Right hindlimb (tissue), 1 donor: ENCODE measurements at regions not wholly inside any gene's neighbourhood (a gene's known extent, or its start where the extent isn't known, plus 50 kb on each side); places are given as distances from the start of the nearest gene placed in this dataset.
A peak's percentile ranks its signal among the peaks of the same experiment; 100 is the strongest.
"Not testable (repeated sequence)": the region's sequence is repeated elsewhere in the genome, so short reads cannot be mapped to it uniquely, and the experiment has no call there.

Experiments
- DNase-seq: peaks from one replicate; pipeline ENCODE4 v3.0.0-alpha.2; 2018

DNA sequence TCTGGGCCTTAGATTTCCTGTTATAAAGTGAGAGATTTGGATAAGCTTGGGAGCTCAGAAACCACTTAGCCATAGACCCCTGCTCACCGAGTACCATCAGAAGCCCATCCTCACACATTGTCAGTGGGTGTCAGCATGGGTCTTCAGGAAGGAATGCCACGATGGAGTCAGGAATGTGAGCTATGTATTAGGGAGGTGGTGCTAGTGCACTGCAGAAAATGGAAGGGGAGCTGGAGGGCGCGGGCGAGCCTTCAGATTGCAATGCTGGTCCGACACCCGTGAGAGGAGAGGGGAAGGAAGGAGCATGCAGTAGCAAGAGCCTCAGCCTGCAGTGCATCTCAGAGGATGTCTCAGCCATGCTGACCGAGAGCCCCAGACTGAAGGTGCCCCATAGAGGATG is 294.5 kb downstream of the FOXL1 start:
- DNase-seq: no peak

GRCh38 chr16:86874141-86874540 is 295.8 kb downstream of the FOXL1 start:
- DNase-seq: no peak

- no peak for DNase-seq
Measured at GRCh38 chr16:86876499-86876898, 298.1 kb downstream of the FOXL1 start.

- DNase-seq: no peak
Measured at GRCh38 chr16:86877108-86877507, 298.8 kb downstream of the FOXL1 start.

DNA sequence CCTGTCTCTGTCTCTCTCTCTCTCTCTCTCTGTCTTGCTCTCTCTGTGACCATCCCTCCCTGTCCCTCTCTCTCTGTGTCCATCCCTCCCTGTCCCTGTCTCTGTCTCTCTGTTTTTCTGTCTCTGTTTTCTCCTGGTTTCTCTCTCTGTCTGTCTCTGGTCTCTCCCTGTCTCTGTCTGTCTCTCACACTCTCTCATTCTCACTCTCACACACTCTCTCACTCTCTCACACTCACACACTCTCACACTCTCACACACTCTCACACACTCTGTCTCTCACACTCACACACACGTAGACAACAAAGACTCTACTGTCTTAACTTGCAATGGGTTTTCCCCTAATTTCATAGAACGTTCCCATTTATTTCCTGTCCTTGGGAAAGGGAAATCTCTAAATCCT is 299.5 kb downstream of the FOXL1 start:
- DNase-seq: no peak

DNA sequence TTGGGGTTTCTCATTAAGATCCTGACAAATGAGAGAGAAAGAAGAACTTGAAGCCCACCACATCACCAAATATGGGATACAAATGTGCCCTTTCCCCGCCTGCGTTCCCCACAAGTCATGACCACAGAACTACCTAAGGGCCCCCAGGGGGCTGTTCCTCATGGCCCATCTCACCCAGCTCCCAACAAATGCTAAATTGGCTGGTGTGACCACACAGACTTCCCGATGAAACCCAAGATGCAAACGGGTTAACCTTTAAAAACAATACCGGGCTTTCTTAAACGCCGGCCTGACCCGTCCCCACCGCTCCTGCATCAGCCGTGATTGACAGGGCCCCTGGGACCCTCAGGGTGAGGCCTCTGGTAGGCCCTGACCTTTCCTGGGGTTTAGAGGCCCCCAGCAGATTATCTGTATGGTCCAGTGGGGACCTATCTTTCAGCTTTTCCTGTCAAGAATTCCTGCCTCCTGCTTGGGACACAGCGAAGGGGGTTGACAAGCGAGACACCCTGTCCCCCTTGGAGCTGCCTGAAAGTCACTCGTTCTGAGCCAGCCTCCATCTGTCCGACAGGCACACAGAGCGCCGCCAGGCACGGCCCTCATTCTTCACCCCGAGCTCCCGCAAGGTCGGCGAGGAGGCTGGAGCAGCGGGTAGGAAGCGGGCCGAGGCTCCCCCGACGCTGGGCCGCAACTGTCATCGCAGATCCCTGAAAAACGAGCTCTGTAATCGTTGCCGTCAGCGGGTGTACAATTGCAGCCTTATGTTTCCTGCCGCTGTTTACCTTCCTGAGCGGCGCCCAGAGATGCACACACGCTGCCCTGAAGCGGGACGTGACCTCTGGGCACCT is 300.1 kb downstream of the FOXL1 start:
- DNase-seq: no peak

- no peak for DNase-seq
Measured at GRCh38 chr16:86879268-86879667, 300.9 kb downstream of the FOXL1 start.

DNA sequence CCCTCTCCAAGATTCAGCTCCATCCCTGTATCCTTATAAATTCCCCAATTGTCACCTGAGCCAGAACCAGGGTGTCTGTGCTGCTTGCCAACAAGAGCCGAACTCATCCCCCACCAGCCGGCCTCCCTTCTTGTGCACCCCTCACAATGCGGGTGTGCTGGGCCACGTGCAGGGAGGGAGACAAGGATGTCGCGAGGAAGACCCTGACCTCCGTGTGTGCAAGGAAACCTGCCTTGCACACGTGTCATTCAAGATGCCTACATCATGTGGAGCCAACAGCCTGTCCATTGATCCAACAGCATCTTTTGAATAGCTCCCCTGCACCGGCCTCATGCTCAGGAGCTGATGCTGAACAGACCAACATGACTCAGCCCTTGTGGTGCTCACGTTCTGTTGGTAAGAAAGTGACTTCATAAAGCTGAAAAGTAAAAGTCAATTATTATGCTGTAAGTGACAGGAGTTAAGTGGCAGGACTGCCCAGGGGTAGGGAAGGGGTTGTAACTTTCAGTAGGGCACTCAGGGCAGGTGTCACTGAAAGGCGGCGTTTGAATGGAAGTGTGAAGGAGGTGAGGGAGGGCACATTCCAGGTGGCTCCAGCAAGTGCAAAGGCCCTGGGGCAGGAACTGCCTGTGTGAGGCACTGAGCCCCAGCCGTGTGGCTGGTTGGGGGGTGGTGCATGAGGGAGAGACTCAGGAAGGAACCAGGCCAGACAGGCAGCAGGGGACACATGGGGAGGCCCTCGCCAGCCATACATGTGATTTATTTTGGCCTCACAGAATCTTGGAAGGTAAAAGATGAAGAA is 302.2 kb downstream of the FOXL1 start:
- DNase-seq: no peak

DNA sequence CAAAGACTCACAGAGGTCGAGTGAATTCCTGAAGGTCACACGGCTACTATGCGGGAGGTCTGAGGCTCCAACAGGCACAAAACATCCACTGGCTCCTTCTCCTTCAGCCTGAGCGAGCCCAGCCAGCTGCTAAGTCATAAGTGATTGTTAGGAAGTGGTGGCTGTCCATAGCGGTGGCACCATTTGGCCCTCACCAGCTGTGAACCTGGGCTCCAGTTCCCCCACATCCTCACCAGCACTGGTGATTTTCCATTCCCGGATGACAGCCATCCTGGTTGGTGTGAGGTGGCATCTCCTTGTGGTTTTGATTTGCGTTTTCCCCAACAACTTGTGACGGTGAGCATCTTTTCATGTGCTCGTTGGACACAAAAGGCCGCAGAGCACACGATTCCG is 302.8 kb downstream of the FOXL1 start:
- DNase-seq: no peak

DNA sequence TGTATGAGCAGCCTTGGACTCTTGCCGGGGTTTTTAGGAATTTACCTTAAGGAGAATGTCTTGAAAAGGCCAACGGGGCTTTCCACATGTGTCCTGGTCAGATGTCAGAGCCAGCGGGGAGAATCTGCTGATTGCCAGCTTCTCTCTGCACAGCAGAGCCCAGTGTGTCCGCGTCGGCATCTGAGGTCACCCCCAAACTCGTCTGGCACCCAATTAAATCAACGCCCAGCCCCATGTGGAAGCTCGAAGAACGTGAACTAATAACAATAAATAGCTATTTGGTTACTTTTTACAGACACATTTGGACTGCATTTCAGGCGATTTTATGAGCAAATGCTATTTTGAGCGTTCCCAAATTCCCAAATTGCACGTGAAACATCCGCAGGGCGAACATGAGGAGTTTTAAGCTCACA is 303.5 kb downstream of the FOXL1 start:
- no peak for DNase-seq

- peak; percentile 67 for DNase-seq
Measured at GRCh38 chr16:86882586-86883280, 304.4 kb downstream of the FOXL1 start.

- DNase-seq: no peak
Measured at GRCh38 chr16:86883583-86884389, 305.4 kb downstream of the FOXL1 start.

DNA sequence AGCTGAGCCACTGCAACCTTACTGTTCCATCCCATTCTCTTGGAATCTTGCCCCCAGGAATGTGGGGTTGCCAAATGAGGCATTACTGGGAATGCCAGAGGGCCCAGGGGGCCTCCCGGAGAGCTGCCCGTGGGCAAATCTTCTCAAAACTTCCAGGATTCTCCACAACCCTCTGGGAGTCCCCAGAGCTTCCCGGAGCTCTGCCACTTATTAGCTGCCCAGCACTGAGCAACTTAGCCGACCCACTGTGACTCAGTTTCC is 306.0 kb downstream of the FOXL1 start:
- DNase-seq: no peak

- DNase-seq: no peak
Measured at GRCh38 chr16:86885139-86885538, 306.8 kb downstream of the FOXL1 start.

- no peak for DNase-seq
Measured at GRCh38 chr16:86886651-86887050, 308.3 kb downstream of the FOXL1 start.

DNA sequence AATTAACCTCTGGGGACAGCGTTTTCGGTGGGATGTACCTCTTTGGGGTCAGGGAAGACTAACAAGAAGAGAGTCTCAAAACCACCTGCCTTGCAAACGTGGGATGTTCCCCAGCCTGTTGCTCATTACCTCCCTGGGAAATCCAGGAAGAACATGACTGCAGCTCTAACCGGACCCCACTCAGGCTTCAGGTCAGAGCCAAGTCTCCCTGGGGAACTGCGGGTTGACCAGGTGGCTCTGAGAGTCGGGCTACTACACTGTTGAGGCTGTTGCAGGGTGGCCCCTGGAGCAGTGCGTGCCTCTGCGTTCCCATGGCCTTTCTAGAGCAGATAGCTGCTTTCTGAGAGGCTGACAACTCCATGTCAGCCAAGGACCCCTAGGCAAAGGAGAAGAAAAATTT is 309.1 kb downstream of the FOXL1 start:
- no peak for DNase-seq

DNA sequence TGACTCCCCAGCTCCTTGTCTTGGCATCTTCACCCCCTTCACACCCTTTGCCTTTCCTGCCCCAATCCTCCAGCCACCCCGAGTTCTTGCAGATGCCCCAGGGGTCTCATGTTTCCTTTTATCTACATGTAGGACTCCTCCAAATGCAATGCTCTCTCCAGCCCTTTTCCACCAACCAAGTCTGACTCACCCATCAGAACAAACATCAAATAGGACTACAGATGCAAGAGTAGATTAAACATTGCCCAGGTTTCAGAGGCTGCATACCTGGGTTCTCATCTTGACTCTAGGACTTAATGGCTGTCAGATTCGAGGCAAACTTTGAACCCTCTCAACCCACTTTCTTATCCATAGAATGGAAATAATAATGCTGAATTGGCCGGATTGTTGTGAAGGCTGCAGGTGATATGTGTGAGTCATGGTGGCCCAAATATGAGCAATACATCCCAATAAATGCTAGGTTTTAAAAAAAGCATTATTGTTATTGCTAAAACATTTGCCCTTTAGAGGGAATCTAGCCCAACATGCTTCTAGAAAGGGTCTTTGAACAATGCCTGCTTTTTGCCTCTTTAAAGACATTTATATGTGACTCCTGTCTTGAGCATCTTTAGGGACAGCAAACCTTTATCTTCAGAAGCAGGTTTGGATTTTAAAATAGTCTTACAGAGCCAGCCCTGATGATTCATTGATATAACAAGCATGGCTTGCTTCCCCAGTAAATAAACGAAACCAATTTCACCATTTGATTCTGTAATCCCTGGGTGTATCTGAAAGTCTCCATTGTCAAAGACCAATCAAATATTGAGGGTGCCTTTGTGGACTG is 310.1 kb downstream of the FOXL1 start:
- no peak for DNase-seq

- DNase-seq: not testable (repeated sequence)
Measured at GRCh38 chr16:86889054-86889366, 310.7 kb downstream of the FOXL1 start.

- no peak for DNase-seq
Measured at GRCh38 chr16:86889974-86890373, 311.6 kb downstream of the FOXL1 start.

DNA sequence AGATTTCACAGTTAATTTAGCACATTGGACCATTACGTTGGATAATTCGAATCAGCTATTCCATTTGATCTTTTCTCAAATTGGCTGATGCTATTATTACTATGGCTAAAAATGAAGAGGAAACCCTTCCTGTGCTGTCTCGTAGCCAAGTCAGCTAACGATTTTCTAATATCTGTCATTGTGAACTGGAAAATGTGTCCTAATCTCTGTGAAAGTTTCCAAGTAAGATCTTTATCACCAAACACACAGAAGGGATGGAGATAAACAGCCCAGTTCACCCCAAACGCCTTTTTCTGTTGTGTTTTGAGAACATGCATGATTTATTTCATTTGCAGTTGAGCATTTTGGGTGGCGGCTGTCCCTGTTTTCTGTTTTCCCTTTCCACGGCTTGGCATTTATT is 312.8 kb downstream of the FOXL1 start:
- DNase-seq: no peak

GRCh38 chr16:86891631-86892030 is 313.3 kb downstream of the FOXL1 start:
- no peak for DNase-seq

DNA sequence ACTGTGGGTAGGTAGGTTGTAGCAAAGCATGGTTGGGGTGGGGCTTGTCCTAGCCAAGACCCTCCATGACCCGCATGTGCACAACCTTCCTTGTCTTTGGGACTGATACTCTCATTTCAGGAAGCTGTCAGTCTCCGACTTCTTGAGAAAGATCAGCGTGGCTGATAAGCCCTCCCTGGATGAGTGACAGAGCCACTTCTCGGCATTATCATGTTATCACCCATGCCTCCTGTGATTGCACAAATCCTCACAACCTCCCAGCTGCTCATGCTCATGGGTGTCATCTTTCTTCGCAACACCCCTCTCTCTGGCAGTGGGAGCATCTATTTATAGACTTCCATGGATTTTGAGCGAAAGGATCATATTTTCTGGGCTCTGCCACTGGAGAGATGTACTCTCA is 314.2 kb downstream of the FOXL1 start:
- DNase-seq: no peak
